Nephron progenitor cell (in vitro differentiated cells): ENCODE measurements at regions not wholly inside any gene's neighbourhood (a gene's known extent, or its start where the extent isn't known, plus 50 kb on each side); places are given as distances from the start of the nearest gene placed in this dataset.

ENCODE experiments used
- DNase-seq: peaks from one replicate; pipeline ENCODE4 v3.0.0; 2021
- H3K27ac Mint-ChIP-seq: 2 replicates; pipeline ENCODE4 v1.8.0; 2021; ENCODE audit warnings: mild to moderate bottlenecking, moderate library complexity, mixed read lengths
- H3K27me3 Mint-ChIP-seq: 2 replicates; pipeline ENCODE4 v1.8.0; 2021; ENCODE audit warnings: mild to moderate bottlenecking, low read depth, mixed read lengths; ENCODE audit not compliant: poor library complexity
- H3K36me3 Mint-ChIP-seq: 2 replicates; pipeline ENCODE4 v1.8.0; 2021; ENCODE audit warnings: low read depth, mixed read lengths
- H3K4me1 Mint-ChIP-seq: 2 replicates; pipeline ENCODE4 v1.8.0; 2021; ENCODE audit warnings: mixed read lengths
- H3K4me3 Mint-ChIP-seq: 2 replicates; pipeline ENCODE4 v1.8.0; 2021; ENCODE audit warnings: mild to moderate bottlenecking, moderate library complexity, mixed read lengths
- H3K9me3 Mint-ChIP-seq: 2 replicates; pipeline ENCODE4 v1.8.0; 2021; ENCODE audit warnings: mild to moderate bottlenecking, moderate library complexity, mixed read lengths
- TF ChIP-seq, protein P1 (sequence below): fragments of 200-600 bp; sonication (generic); IDR thresholded peaks from 2 replicates; pipeline ENCODE4 v1.5.0; 2021; ENCODE audit warnings: antibody characterized with exemption

DNA sequence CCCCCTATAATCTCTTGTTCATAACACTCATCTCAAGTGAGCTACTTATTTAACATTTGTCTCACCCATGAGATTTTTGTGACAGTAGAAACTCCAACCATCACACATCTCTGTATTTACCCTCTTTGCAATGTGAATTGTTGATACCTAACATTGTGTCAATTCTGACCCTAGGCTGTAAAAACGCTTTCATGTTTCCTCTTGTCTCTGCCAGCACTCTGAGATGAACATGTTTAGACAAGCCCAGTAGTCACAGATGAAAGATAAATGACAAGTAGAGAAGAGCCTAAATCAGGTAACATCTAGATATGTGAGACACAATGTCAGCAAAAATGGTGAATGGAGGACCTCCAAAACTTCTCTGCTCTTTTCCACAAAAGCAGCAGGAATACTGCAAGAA lies 1254.5 kb upstream of the GOT2 start:
- H3K9me3 Mint-ChIP-seq: peaks cover 55% of the 10 kb centered on the region
- H3K4me3 Mint-ChIP-seq: no peak overlapping the region
- DNase-seq: no peak
- H3K4me1 Mint-ChIP-seq: no peaks in the 10 kb centered on the region
- peaks cover 4% of the 10 kb centered on the region for H3K27me3 Mint-ChIP-seq
- peaks cover 5% of the 10 kb centered on the region for H3K36me3 Mint-ChIP-seq
- TF ChIP-seq, protein P1, sequence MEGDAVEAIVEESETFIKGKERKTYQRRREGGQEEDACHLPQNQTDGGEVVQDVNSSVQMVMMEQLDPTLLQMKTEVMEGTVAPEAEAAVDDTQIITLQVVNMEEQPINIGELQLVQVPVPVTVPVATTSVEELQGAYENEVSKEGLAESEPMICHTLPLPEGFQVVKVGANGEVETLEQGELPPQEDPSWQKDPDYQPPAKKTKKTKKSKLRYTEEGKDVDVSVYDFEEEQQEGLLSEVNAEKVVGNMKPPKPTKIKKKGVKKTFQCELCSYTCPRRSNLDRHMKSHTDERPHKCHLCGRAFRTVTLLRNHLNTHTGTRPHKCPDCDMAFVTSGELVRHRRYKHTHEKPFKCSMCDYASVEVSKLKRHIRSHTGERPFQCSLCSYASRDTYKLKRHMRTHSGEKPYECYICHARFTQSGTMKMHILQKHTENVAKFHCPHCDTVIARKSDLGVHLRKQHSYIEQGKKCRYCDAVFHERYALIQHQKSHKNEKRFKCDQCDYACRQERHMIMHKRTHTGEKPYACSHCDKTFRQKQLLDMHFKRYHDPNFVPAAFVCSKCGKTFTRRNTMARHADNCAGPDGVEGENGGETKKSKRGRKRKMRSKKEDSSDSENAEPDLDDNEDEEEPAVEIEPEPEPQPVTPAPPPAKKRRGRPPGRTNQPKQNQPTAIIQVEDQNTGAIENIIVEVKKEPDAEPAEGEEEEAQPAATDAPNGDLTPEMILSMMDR: no peak
- no peak overlapping the region for H3K27ac Mint-ChIP-seq

DNA sequence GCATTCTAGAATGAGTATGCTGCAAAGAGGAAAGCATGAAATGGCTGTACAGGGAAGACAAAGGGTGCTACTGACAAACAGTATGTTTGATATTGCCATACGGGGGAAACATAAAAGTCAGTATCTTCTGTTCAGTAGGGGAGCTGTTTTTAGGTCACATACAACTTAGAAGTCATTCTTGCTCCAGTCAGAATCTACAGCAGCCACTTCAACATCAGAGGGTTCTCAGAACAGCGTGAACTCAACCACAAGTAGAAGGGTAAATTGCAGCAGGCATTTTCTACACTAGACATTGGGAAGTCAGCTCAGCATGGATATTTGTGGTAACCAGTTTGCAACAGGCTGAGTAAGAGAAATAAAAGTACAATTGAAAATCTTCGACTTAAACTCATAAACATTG lies 1241.8 kb upstream of the GOT2 start:
- no peaks in the 10 kb centered on the region for H3K4me1 Mint-ChIP-seq
- peaks cover 13% of the 10 kb centered on the region for H3K9me3 Mint-ChIP-seq
- DNase-seq: no peak
- TF ChIP-seq, protein P1: no peak
- H3K27ac Mint-ChIP-seq: no peak overlapping the region
- H3K36me3 Mint-ChIP-seq: peaks cover 9% of the 10 kb centered on the region
- no peak overlapping the region for H3K4me3 Mint-ChIP-seq
- H3K27me3 Mint-ChIP-seq: no peaks in the 10 kb centered on the region

DNA sequence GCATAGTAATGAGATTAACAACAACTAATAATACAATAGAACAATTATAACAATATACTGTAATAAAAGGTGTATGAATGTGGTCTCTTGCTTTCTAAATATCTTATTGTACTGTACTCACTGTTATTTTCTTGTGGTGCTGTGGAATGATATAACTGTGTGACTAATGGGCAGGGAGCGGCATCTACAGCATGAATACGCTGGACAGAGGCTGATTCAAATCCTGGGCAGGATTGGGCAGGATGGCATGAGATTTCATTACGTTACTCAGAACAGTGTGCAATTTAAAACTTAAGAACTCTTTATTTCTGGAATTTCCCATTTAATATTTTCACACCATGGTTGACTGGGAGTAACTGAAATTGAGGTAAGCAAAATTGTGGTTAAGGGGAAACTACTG lies 1239.8 kb upstream of the GOT2 start:
- TF ChIP-seq, protein P1: no peak
- Mint-ChIP-seq H3K36me3 (peaks cover 9% of the 10 kb centered on the region), H3K9me3 (peaks cover 13% of the 10 kb centered on the region), H3K4me3 (no peak overlapping the region), H3K4me1 (no peaks in the 10 kb centered on the region), H3K27me3 (no peaks in the 10 kb centered on the region), H3K27ac (no peak overlapping the region)
- no peak for DNase-seq

DNA sequence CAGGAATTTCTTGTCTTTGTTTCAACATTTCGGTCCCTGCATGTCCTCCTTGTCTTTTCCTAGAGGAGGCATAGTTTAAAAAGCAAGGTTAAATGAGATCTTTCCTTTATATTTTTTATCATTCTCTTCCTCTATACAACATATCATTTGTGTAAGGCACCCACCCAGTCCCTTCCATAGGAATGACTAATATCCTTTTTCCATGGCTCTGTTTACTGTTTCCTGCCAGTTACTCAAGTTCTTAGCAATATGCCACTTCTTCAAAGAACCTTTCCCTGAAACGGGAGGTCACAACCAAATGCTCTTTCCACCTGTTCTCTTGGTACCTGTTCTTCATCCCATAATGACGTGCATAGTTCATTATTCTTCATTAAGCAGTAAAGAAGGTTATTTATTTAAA lies 1237.1 kb upstream of the GOT2 start:
- Mint-ChIP-seq H3K27me3 (no peaks in the 10 kb centered on the region), H3K27ac (no peak overlapping the region), H3K9me3 (peaks cover 7% of the 10 kb centered on the region), H3K36me3 (peaks cover 7% of the 10 kb centered on the region), H3K4me3 (no peak overlapping the region), H3K4me1 (no peaks in the 10 kb centered on the region)
- TF ChIP-seq, protein P1: no peak
- no peak for DNase-seq

DNA sequence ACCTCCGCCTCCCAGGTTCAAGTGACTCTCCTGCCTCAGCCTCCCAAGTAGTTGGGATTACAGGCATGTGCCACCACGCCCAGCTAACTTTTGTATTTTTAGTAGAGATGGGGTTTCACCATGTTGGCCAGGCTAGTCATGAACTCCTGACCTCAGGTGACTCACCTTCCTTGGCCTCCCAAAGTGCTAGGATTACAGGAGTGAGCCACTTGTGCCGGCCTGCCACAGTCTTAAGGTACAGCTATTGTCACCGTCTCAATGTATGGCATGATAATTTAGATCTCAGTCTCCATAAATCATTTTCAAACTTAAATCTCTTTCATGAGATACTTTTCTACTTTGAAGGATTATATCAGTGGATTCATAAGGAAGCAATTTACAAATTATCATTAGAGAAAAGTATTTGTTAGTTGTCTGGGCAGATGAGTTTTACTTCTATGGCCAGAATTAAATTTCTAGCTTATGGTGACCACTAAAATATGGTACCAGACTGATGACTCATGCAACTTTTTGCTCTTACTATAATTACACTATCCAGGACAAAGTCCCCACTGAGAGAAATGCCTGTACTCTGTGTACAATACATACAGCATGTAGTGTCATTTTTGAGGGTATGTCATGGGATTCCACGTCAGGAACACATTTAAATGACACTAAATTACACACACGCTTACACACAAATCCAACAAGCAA lies 1230.3 kb upstream of the GOT2 start:
- Mint-ChIP-seq H3K27me3 (no peaks in the 10 kb centered on the region), H3K27ac (no peak overlapping the region), H3K36me3 (no peaks in the 10 kb centered on the region), H3K4me1 (no peaks in the 10 kb centered on the region), H3K4me3 (no peak overlapping the region), H3K9me3 (no peaks in the 10 kb centered on the region)
- TF ChIP-seq, protein P1: no peak
- no peak for DNase-seq

DNA sequence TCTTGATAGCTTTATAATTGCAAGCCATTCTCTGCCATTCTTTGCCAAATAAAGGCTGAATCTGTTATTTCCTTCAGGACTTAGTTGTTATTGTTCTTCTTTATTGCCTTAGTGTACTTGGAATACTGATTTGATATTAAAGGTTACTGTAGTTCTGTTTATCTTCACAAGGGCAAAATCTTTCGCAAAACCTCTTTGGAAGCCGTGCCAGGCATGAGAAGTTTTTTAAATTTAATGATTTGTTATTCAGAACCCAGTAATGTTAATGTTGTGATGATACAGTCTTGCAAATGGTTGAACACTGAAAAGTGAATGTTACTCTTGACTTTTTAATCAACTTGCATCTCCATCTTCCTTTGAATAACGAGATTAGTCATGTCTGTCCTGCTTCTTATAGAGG lies 1225.2 kb upstream of the GOT2 start:
- Mint-ChIP-seq H3K9me3 (no peaks in the 10 kb centered on the region), H3K27me3 (peaks cover 6% of the 10 kb centered on the region)
- DNase-seq: no peak

More for the DNA sequence above, 1225.2 kb upstream of the GOT2 start:
- Mint-ChIP-seq H3K4me3 (no peak overlapping the region), H3K4me1 (no peaks in the 10 kb centered on the region), H3K36me3 (no peaks in the 10 kb centered on the region), H3K27ac (no peak overlapping the region)
- TF ChIP-seq, protein P1: no peak
